ENCODE measurements at regions not wholly inside any gene's neighbourhood (a gene's known extent, or its start where the extent isn't known, plus 50 kb on each side); places are given as distances from the start of the nearest gene placed in this dataset.

DNA sequence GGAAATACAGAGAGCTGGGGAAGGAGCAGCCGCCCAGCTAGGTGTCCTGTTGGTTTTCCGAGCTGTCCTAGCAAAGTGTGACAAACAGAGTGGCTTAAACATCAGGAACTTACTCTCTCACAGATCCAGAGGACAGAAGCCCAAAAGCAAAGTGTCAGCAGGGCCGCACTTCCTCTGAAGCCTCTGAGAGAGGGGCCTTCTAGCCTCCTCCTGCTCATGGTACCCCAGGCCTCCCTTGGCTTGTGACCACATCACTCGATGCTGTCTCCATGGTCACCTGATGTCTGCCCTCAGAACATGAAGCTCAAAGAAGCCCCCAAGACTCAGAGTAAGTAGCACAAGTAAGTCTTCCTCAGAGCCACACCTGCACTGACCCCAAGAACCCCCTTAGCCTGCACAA lies 650.5 kb upstream of the ID2 start:
- DNase-seq (ENCODE audit: low read depth in 2 of 2): no peak
- no peak overlapping the region for H3K4me3 ChIP-seq (replicated peaks in 1 of 2; ENCODE audit: low read depth in 2 of 2, low read length in 2 of 2)
- TF ChIP-seq, protein P1, sequence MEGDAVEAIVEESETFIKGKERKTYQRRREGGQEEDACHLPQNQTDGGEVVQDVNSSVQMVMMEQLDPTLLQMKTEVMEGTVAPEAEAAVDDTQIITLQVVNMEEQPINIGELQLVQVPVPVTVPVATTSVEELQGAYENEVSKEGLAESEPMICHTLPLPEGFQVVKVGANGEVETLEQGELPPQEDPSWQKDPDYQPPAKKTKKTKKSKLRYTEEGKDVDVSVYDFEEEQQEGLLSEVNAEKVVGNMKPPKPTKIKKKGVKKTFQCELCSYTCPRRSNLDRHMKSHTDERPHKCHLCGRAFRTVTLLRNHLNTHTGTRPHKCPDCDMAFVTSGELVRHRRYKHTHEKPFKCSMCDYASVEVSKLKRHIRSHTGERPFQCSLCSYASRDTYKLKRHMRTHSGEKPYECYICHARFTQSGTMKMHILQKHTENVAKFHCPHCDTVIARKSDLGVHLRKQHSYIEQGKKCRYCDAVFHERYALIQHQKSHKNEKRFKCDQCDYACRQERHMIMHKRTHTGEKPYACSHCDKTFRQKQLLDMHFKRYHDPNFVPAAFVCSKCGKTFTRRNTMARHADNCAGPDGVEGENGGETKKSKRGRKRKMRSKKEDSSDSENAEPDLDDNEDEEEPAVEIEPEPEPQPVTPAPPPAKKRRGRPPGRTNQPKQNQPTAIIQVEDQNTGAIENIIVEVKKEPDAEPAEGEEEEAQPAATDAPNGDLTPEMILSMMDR (IDR thresholded peaks at IDR 0.05; ENCODE audit: low read depth, low read length): no peak

DNA sequence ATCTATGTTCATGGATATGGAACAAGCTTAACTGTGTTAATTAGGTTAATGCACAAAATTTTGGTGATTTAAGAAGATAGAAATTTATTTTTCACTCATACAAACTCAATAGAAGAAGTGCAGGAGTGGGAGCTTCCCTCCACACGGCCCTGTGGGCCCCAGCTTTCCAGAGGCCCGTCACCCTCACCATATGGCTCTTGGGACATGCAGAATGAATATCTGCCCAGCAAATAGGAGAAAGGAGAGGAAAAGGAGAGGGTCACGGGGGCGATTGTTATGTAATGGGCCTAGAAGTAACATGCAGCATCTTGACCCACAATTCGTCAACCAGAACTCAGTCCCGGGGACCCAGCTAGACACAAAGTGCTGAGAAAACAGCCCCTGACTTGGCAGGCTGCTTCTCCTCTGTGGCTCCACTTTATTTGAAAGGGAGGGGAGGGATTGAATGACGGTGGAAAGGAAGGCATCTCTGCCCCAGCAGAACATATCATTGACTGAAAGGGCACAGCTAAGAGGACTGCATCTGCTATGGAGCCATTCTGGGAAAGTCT lies 648.2 kb upstream of the ID2 start:
- DNase-seq (ENCODE audit: low read depth in 2 of 2): no peak
- H3K4me3 ChIP-seq (replicated peaks in 1 of 2; ENCODE audit: low read depth in 2 of 2, low read length in 2 of 2): no peak overlapping the region
- TF ChIP-seq, protein P1 (IDR thresholded peaks at IDR 0.05; ENCODE audit: low read depth, low read length): no peak

DNA sequence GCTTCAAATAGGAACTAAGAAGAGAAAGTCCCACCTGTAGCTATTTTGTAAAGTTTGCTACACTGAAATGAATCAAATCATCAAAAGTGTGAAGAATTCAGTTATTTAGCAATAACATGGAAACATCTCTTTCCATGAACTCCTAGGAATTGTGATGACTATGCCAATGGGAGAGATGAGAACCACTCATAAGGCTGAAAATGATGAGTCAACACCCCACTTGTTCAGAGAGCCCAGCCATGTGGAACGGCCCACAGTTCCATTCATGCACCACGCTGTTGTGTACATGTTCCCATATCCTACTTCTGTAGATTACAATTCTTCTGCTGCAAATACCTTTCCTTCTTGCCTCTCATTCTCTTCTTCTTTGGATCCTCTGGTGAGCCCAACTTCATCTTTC lies 645.5 kb upstream of the ID2 start:
- no peak for DNase-seq (ENCODE audit: low read depth in 2 of 2)
- TF ChIP-seq, protein P1 (IDR thresholded peaks at IDR 0.05; ENCODE audit: low read depth, low read length): no peak
- H3K4me3 ChIP-seq (replicated peaks in 1 of 2; ENCODE audit: low read depth in 2 of 2, low read length in 2 of 2): no peak overlapping the region

DNA sequence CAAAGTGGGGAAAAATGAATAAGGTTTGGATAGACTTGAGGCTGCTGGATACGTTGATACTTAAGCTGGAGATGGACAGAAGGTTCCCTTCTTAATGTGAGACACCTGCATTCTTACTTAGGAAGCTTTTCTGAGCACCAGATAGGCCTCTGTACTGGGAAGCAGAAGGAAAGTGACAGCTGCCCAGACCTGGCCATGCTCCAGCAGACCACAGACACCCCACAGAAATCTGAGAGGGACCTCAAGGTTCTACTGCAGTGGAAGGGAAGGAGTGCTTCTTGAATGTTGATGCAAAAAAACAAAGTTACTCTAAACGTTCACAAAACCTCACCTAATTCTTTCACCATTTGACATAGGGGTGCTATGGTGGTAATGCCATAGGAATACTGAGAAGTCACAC lies 642.1 kb upstream of the ID2 start:
- no peak overlapping the region for H3K4me3 ChIP-seq (replicated peaks in 1 of 2; ENCODE audit: low read depth in 2 of 2, low read length in 2 of 2)
- TF ChIP-seq, protein P1 (IDR thresholded peaks at IDR 0.05; ENCODE audit: low read depth, low read length): no peak
- DNase-seq (ENCODE audit: low read depth in 2 of 2): no peak

DNA sequence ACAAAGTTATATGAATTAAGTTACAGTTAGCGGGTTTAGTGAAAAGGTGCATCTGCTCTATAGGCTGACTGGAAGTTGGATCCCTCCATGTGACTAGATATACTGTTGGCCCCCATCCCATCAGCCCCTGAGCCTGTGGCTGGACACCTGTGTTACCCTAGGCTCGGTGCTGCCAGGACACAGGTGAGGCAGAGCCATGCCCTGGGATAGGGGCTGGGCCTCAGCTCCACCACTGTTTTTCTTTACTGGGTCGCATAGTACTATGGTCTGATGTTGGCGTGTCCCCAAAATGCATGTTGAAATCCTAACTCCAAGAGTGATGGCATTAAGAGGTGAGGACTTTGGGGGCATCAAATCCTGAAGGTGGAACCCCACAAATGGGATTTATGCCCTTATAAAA lies 638.6 kb upstream of the ID2 start:
- DNase-seq (ENCODE audit: low read depth in 2 of 2): no peak
- TF ChIP-seq, protein P1 (IDR thresholded peaks at IDR 0.05; ENCODE audit: low read depth, low read length): no peak
- no peak overlapping the region for H3K4me3 ChIP-seq (replicated peaks in 1 of 2; ENCODE audit: low read depth in 2 of 2, low read length in 2 of 2)

DNA sequence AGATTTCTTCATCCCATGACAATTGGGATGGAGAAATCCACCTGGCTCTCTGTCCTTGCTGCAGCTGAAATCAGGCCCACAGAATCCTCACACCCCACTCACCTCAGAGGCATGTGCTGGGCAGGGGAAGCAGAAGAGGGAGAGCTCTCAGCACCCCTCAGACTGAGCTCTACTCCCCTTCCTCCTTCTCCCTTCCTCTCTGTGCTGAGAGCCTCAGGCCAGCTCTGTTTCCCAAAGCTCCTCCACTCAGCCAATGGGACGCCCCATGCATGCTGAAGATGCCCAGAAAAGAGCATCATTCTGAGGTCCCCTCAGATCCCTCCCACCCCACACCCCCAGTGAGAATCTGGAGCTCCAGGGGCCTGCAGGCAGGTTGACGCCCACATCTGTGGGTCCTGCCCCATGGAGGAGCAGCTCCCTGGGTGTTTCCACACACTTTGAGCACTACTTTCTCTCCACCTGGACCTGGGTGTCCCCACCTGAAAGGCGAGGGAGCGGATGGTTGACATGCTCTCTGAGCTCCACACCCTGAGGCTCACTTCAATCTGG lies 637.7 kb upstream of the ID2 start:
- H3K4me3 ChIP-seq (replicated peaks in 1 of 2; ENCODE audit: low read depth in 2 of 2, low read length in 2 of 2): no peak overlapping the region
- no peak for DNase-seq (ENCODE audit: low read depth in 2 of 2)
- TF ChIP-seq, protein P1 (IDR thresholded peaks at IDR 0.05; ENCODE audit: low read depth, low read length): no peak

DNA sequence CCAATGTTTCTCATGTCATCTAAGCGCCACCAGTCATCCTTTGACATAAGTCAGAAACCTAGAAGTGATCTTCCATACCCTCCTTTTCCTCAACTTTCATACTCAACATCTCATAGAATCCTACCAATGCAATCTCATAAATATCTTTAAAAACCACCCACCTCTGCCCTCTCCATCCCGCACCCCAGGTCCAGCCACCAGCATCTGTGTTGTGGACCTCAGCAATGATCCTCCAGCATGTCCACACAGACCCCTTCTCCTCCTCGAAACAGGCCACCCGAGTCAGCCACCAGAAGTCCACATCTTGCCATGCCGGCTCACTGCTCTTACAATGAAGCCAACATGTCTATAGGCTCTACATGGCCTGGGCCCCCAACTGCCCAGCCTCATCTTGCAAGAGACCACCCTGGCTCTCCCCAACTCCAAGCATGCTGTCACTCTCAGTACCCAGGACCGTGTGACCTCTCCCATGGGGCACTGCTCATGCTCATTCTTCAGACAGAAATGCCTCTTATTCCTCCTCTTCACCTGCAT lies 636.7 kb upstream of the ID2 start:
- no peak for DNase-seq (ENCODE audit: low read depth in 2 of 2)
- no peak overlapping the region for H3K4me3 ChIP-seq (replicated peaks in 1 of 2; ENCODE audit: low read depth in 2 of 2, low read length in 2 of 2)
- TF ChIP-seq, protein P1 (IDR thresholded peaks at IDR 0.05; ENCODE audit: low read depth, low read length): no peak
